Stimulated activated memory B cell treated with anti-CD40 and anti-IgM and Interleukin-4, amounts not matched to agents 10 μg/mL and 1 μg/mL and 100 μg/mL, for 72 hours (primary cell): ENCODE measurements at regions not wholly inside any gene's neighbourhood (a gene's known extent, or its start where the extent isn't known, plus 50 kb on each side); places are given as distances from the start of the nearest gene placed in this dataset.
A peak's percentile ranks its signal among the peaks of the same experiment; 100 is the strongest.

Experiments
- ATAC-seq: fragments of 150-1000 bp; cut with Tn5 transposase; 2 replicates; pipeline ENCODE4 v1.10.0; 2021
- H3K27ac Mint-ChIP-seq: one replicate; pipeline ENCODE4 v1.8.0; 2022; ENCODE audit warnings: mild to moderate bottlenecking, mixed read lengths
- H3K27me3 Mint-ChIP-seq: one replicate; pipeline ENCODE4 v1.8.0; 2022; ENCODE audit warnings: mixed read lengths
- H3K36me3 Mint-ChIP-seq: one replicate; pipeline ENCODE4 v1.8.0; 2022; ENCODE audit warnings: mixed read lengths
- H3K4me1 Mint-ChIP-seq: one replicate; pipeline ENCODE4 v1.8.0; 2022; ENCODE audit warnings: mixed read lengths
- H3K4me3 Mint-ChIP-seq: one replicate; pipeline ENCODE4 v1.8.0; 2022; ENCODE audit warnings: mild to moderate bottlenecking, moderate library complexity, mixed read lengths
- H3K9me3 Mint-ChIP-seq: one replicate; pipeline ENCODE4 v1.8.0; 2022; ENCODE audit warnings: mixed read lengths

DNA sequence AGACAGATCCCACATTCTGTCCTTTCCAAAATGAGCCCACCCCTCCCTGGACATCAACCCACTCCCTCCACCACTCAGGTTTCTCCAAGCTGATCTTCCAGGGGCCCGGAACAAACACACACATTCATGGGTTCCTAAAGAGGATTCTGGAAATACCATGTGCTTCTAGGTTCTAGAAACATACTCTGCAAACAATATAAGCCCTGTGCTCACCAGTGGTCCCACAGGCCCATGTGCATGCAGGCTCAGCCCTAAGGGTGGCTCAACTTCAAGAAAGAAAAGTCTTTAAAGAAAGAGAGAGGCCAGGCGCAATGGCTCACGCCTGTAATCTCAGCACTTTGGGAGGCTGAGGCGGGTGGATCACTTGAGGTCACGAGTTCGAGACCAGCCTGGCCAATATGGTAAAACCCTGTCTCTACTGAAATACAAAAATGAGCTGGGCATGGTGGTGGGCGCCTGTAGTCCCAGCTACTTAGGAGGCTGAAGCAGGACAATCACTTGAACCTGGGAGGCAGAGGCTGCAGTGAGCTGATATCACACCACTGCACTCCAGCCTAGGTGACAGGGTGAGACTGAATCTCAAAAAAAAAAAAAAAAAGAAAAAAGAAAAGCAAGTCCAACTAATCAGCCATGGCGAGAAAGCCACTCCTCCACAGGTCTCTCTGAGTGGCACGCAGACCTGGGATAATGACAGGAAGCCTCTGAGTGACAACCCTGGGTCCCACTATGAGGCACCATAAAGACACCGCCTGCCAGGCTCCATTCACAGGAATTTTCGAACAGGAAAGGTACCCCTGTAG is 59.5 kb upstream of the PNMA1 start:
- Mint-ChIP-seq H3K27me3 (no peaks in the 10 kb centered on the region), H3K27ac (peak overlapping the region; percentile 89), H3K4me1 (peaks cover 84% of the 10 kb centered on the region), H3K9me3 (no peaks in the 10 kb centered on the region), H3K36me3 (peaks cover 6% of the 10 kb centered on the region), H3K4me3 (no peak overlapping the region)
- no peak for ATAC-seq

- Mint-ChIP-seq H3K4me3 (peak overlapping the region; percentile 66), H3K36me3 (peaks cover 6% of the 10 kb centered on the region), H3K27ac (peak overlapping the region; percentile 89), H3K27me3 (no peaks in the 10 kb centered on the region), H3K9me3 (no peaks in the 10 kb centered on the region), H3K4me1 (peaks cover 73% of the 10 kb centered on the region)
- ATAC-seq: peak; percentile 80
Observed at GRCh38 chr14:73771848-73772638, 57.9 kb upstream of the PNMA1 start.

DNA sequence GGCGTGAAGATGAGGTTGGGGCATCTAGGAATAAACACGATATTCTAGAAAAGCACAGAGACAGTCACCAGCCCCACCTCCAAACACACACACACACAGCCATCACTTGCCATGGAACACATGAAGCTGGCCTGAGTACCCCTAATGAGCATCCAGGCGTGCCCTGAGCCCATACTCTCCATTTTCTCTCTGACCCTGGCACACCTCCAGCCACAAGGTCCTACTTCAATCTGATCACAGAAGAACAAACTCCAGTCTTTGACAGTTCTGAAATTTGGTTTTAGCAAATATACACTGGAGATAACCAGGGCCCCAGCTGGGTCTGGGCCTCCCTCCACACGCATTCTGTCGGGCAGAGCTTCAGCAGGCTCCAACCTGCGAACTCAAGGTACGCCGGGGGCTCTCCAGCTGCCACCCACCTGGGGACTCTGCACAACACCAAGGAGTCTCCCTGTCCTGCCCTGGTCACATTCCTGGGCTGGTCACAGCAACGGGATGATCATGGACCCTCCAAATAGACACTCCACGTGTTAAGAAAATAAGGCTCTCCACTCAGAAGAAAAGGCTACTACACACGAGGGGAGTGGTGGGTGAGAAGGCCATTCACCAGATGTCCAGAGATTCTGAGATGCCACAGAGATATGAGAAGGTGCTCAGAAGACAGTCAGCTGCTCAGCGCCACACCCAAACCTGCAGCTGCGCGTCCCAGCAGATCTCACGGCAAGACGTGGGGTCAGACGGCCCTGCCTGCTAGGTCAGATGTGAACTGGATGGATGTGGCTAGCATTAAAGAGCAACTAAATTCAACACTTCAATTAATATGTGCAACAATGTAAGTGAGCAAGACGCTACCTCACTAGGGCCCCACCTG is 57.0 kb upstream of the PNMA1 start:
- peak overlapping the region; percentile 66 for H3K4me3 Mint-ChIP-seq
- peaks cover 80% of the 10 kb centered on the region for H3K4me1 Mint-ChIP-seq
- peak; percentile 40 for ATAC-seq
- peaks cover 6% of the 10 kb centered on the region for H3K36me3 Mint-ChIP-seq
- H3K27ac Mint-ChIP-seq: peak overlapping the region; percentile 89
- H3K27me3 Mint-ChIP-seq: no peaks in the 10 kb centered on the region
- H3K9me3 Mint-ChIP-seq: no peaks in the 10 kb centered on the region

DNA sequence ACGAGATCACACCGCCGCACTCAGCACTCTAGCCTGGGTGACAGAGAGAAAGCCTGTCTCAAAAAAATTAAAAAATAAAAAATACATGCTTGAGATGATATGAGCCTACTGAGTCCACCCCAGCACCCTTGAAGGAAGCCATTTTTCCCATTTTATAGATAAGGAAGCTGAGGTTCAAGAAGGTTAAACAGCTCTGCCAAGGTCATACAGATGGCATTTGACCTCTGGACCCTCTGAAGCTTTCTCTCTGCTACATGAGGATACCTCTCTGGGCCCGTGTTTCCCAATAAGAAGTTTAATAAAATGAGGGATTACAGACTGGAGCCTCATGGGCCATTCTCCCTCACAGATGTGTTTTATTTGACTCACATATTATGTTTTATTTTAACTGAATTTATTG is 53.9 kb upstream of the PNMA1 start:
- Mint-ChIP-seq H3K27me3 (no peaks in the 10 kb centered on the region), H3K27ac (no peak overlapping the region), H3K4me1 (peaks cover 88% of the 10 kb centered on the region), H3K36me3 (peaks cover 6% of the 10 kb centered on the region), H3K9me3 (no peaks in the 10 kb centered on the region), H3K4me3 (no peak overlapping the region)
- no peak for ATAC-seq

- Mint-ChIP-seq H3K9me3 (no peaks in the 10 kb centered on the region), H3K27ac (peak overlapping the region; percentile 86)
Observed at GRCh38 chr14:73764406-73765280, 50.5 kb upstream of the PNMA1 start.

More at GRCh38 chr14:73764406-73765280, 50.5 kb upstream of the PNMA1 start:
- Mint-ChIP-seq H3K27me3 (no peaks in the 10 kb centered on the region), H3K36me3 (peaks cover 6% of the 10 kb centered on the region), H3K4me3 (peak overlapping the region; percentile 30), H3K4me1 (peaks cover 84% of the 10 kb centered on the region)
- peak; percentile 34 for ATAC-seq
